GM19372 (cell line): ENCODE measurements at regions not wholly inside any gene's neighbourhood (a gene's known extent, or its start where the extent isn't known, plus 50 kb on each side); places are given as distances from the start of the nearest gene placed in this dataset.

Experiments
- ATAC-seq: cut with Tn5 transposase; IDR thresholded peaks from one replicate; pipeline ENCODE4 v1.9.1; 2021; ENCODE audit warnings: mild to moderate bottlenecking, low read depth, moderate library complexity; ENCODE audit not compliant: unreplicated experiment

DNA sequence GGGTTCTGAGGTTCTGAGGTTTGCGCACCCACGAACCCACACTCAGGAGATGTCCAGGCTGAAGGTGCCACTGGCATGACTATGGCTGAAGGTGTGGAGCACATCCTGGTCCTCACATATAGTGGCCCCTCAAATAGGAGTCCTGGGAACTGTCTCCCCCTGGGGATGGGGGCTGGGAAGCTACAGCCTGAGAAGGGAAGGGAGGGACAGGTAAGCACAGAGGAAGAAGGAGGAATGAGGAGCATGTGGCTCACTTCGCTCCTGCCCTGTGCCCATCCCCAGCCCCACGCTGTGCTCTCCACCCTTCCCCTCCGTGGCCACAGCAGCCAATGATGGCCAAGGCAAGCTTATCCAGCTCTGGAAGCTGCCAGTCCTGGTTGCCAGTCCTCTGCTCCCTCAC, 123.9 kb upstream of the LHX1 start:
- no peak for ATAC-seq

GRCh38 chr17:36813957-36814563, 123.2 kb upstream of the LHX1 start:
- ATAC-seq = no peak

DNA sequence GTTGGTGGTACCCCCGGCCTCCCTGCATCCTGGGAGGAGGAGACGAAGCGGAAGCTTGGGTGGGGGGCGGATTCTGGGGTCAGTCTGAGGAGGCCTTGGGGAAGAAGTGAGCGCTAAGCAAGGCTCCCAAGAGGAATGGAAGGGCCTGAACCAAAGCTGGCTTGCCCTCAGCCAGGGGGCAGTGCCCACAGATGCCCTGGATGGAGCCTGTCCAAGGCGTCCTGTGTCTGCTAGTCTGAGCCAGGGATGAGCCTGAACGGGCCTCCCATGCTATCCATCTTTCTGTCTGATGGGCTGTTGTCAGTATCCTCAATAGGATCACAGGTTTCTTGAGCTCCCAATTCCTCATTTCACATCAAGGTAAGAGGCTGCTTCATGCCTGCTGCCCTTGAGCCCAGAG, 122.3 kb upstream of the LHX1 start:
- ATAC-seq = no peak

DNA sequence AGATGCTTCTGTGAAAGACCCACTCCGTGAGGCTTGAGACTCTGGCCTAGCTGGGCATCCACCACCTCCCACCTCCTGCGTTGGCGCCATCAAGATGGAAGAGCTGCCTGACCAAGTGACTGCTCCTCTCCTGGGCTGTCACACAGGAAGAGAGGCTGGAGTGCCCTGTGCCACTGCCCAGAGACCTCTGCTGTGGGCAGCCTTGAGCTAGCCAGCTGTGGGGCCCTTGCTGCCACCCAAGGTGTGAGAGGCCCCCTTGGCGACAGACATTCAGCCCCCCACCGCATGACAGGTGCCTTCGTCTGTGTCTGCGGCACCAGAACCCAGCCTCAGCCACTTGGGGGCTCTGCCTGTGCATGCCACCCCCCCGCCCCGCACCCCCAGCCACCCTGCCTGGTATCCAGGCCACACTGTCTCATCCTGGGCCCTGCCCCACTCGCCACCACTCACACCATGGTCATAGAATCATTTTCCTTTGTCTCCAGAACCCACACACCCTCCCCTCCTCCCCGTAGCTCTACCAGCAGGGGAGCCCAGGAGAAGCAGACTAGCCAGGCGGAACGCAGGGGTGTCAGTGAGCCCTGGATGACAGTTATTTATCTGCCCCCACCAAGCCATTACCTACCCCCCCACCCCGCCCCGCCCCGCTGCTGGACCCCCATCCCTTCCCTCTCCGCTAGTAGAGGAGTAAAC, 120.9 kb upstream of the LHX1 start:
- ATAC-seq = no peak

DNA sequence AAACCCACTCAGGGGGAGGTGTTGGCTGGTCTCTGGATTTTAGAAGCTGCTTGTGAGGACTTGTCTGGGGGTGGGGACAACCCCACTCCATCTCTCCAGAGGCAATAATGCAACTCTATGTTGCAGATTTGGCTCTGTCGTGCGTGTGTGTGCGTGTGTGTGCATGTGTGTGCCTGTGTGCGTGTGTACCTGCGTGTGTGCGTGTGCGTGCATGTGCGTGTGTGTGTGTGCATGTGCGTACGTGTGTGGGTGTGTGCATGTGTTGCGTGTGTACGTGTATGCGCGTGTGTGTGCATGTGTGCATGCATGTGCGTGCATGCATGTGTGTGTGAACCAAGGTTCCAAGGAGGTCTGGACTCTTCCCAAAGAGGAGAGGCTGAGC, 120.4 kb upstream of the LHX1 start:
- no peak for ATAC-seq

DNA sequence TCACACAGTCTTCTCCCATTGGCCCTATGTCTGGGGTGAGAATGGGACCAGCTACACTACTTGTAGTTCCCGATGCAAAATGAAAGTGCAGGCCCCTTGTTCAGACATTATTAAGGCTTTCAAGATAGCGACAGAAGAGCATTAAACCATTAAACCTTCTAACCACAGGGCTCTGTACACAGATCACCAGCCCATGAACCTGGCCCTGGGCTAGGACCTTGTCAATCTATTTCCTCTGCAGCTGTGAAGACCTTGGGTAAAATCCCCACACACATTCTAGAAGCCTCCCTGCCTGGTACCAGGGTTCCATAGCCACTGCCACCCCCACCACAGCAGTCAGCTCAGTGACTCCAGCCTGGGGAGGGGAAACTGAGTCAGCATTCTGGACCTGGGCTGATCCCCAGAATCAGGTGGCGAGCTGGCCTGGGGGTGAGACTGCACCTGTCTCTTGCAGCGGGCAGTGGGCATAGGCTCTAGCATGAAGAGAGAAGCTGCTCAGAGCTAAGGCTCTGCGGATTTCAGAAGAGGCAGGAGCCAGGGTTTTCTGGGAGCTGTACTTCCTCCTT, 119.7 kb upstream of the LHX1 start:
- no peak for ATAC-seq

GRCh38 chr17:36818134-36818825, 119.0 kb upstream of the LHX1 start:
- ATAC-seq = no peak

GRCh38 chr17:36823850-36824677, 113.2 kb upstream of the LHX1 start:
- no peak for ATAC-seq

- ATAC-seq = no peak
Observed at GRCh38 chr17:36824678-36825101, 112.6 kb upstream of the LHX1 start.

DNA sequence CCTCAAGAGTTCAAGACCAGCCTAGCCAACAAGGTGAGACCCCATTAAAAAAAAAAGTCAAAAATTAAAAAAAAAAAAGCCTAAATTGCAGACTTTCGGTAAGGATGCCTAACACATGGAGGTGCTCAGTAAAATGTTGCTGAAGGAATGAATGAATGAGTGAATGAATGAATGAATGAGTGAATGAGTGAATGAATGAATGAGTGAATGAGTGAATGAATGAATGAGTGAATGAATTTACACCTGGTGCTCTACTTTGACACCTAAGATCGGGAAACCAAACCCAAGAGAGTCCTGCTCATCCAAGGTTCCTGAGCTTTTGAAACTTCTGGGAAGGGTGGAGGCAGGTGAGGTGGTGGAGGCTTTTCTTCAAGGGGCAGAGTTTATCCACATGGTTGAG, 112.2 kb upstream of the LHX1 start:
- no peak for ATAC-seq

DNA sequence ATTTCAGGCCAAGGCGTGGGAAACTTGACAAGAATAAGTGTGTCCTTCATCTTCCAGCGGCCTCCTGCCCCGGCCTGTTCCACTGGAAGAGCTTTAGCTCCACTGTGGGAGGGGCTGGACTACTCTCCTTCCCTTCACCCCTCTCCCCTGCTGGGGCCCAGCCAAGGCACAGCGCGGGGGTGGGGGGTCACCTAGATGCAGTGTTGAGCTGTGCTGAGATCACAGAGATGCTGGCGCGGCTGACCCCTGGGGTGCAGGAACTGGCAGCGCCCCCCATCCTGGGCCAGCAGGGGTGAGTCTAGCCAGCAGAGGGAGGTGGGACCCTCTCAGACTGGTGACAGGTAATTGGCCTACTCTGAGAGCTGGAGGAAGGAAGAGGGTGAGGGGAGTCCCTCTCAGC, 111.8 kb upstream of the LHX1 start:
- no peak for ATAC-seq

DNA sequence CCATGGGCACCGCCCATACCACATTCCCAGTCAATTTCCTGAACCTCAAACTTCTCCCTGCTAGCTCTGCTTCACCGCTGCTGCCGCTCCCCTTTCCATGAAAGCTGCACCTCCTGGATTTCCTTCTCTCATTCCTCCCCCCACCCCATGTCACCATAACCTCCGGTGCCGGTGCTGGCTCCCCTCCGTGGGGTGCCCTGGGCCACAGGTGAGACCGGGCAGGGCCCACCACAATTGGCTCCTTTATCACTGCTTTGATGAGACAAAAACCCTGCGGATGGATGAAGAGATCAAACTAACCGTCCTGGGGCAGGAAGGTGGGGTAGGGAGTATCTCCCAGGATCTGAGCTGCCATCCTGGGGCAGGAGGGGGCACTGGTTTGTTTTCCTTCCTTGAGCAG, 111.3 kb upstream of the LHX1 start:
- ATAC-seq = no peak

GRCh38 chr17:36827081-36827480, 110.2 kb upstream of the LHX1 start:
- no peak for ATAC-seq

GRCh38 chr17:36829676-36830075, 107.6 kb upstream of the LHX1 start:
- ATAC-seq = no peak

DNA sequence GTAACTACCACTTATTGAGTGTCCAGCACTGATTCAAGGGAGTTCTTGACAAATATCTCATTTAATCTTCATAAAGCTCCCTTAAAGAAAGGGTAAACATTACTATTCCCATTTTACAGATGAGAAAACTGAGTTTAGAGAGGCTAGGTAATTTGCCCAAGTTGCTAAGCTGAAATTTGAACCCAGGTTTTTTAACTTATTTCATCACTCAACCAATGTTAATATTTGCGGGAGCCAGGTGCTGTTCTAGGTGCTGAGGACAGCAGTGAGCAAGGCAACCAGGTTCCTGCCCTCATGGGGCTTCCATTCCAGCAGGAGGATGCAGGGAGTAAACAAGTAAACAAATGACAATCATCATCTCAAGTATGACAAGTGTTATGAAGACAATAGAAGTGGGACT, 104.0 kb upstream of the LHX1 start:
- no peak for ATAC-seq

DNA sequence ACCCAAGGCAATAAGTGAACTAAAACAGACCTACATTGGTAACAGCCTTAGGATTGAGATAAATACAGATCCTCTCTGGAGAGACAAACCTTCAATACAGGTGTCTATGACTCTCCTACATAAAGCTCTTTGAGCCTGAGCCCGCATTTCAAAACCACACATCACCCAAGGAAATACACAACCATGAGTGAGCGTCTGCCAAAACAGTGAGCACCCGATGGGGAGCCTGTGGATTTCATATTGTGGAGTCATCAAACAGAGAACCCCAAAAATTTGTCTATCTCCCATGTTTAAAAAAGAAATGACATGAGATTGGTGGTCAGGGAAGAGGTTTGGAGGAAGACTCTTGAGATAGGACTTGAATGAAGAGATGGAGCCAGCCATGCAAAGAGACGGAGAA, 102.2 kb upstream of the LHX1 start:
- no peak for ATAC-seq

DNA sequence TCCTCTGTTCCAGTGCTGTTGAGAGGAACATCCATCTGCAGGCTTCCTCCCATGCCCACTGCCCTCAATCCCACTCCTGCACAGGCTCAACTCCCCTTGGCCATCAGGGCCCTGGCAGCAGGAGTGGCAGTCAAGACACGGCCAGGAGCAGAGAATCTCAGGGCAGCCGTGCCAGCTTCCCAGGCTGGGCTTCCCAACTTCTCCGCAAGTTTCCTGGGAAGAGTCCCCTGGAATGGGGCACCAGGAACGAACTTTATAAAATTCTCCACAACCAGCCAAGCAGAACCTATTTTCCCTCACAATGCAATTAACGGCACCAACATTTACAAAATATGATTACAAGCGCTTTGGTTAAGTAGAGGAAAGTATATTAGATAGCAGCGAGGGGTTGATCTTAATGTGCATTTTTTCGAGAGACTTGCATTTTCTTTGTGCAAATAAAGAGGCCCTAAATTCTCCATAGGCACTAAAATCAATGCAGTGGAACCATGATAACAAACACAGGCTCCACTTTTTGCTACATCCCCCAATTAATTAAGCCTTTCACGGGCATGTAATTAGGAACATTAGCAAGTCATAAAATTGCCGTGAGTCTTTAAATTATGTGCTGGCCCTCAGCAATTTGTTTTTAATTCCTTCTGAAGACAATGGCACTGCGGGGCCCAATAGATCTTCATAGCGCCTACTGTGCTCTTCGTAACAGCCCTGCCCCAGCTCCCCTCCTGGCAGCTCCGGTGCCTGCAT, 99.9 kb upstream of the LHX1 start:
- no peak for ATAC-seq

DNA sequence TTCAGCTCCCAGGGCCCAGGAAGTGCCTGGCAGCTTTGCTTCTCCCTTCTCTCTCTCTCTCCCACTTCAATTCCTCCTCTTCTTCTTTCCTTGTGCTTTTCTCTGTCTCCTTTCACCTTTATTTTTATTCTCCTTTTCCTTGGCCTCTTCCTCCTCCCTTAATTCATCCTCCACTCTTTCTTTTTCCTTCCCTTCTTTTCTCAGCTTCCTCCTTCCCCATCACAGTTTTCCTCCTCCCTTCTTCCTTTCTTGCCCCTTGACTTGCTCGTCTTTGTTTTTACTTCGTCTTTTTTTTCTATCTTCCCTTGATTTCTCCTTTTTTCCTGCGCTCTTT, 99.4 kb upstream of the LHX1 start:
- no peak for ATAC-seq

- no peak for ATAC-seq
Observed at GRCh38 chr17:36839256-36839655, 98.0 kb upstream of the LHX1 start.

GRCh38 chr17:36840796-36841195, 96.5 kb upstream of the LHX1 start:
- ATAC-seq = no peak
